NCI-H2029 (cell line): ENCODE measurements at regions not wholly inside any gene's neighbourhood (a gene's known extent, or its start where the extent isn't known, plus 50 kb on each side); places are given as distances from the start of the nearest gene placed in this dataset.
"Not testable (repeated sequence)": the region's sequence is repeated elsewhere in the genome, so short reads cannot be mapped to it uniquely, and the experiment has no call there.

Source experiments
- DNase-seq: peaks from one replicate; lab custom pipeline; 2025; lab: John Stamatoyannopoulos, UW

GRCh38 chr9:129435988-129436717 is 184.7 kb downstream of the C9orf50 start:
- DNase-seq, result no peak

GRCh38 chr9:129435291-129435690 is 185.6 kb downstream of the C9orf50 start:
- no peak for DNase-seq

- DNase-seq, result no peak
These were observed 186.7 kb downstream of the C9orf50 start for GRCh38 chr9:129434187-129434586.

GRCh38 chr9:129432297-129433154 is 188.4 kb downstream of the C9orf50 start:
- DNase-seq, result no peak

GRCh38 chr9:129430940-129431643 is 189.8 kb downstream of the C9orf50 start:
- no peak for DNase-seq

- no peak for DNase-seq
These were observed 191.9 kb downstream of the C9orf50 start for GRCh38 chr9:129428864-129429577.

- no peak for DNase-seq
These were observed 193.8 kb downstream of the C9orf50 start for GRCh38 chr9:129427149-129427548.

GRCh38 chr9:129423755-129424154 is 197.1 kb downstream of the C9orf50 start:
- not testable (repeated sequence) for DNase-seq

GRCh38 chr9:129423216-129423615 is 197.7 kb downstream of the C9orf50 start:
- no peak for DNase-seq

- no peak for DNase-seq
These were observed 198.1 kb downstream of the C9orf50 start for GRCh38 chr9:129422843-129423192.

GRCh38 chr9:129422032-129422842 is 198.7 kb downstream of the C9orf50 start:
- DNase-seq, result no peak

GRCh38 chr9:129421371-129421770 is 199.5 kb downstream of the C9orf50 start:
- DNase-seq, result no peak

GRCh38 chr9:129420721-129421120 is 200.2 kb downstream of the C9orf50 start:
- DNase-seq, result no peak

- DNase-seq, result no peak
These were observed 201.5 kb downstream of the C9orf50 start for GRCh38 chr9:129419382-129419899.

- no peak for DNase-seq
These were observed 202.4 kb downstream of the C9orf50 start for GRCh38 chr9:129418451-129418850.

- DNase-seq, result no peak
These were observed 203.9 kb downstream of the C9orf50 start for GRCh38 chr9:129416821-129417539.

GRCh38 chr9:129415942-129416651 is 204.8 kb downstream of the C9orf50 start:
- no peak for DNase-seq

- no peak for DNase-seq
These were observed 205.6 kb downstream of the C9orf50 start for GRCh38 chr9:129414993-129415941.
